ENCODE measurements at regions not wholly inside any gene's neighbourhood (a gene's known extent, or its start where the extent isn't known, plus 50 kb on each side); places are given as distances from the start of the nearest gene placed in this dataset.

DNA sequence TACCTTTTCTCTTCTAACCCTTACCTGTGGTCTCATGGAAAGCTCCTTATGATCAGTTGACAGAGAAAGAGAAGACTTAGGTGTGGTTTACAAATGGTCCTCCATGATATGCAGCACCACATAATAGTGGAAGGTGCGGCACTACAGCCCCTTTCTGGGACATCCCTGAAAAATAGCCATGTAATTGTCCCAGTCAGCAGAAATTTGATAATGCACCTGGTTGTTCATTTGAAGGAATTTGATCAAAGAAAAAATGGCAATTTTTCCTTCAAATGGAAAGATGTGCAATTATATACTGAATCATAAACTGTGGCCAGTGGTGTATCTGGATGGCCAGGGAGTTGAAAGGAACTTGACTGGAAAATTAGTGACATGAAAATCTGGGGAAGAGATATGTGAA is 293.6 kb upstream of the PCDH20 start:
- TF ChIP-seq, protein P1, sequence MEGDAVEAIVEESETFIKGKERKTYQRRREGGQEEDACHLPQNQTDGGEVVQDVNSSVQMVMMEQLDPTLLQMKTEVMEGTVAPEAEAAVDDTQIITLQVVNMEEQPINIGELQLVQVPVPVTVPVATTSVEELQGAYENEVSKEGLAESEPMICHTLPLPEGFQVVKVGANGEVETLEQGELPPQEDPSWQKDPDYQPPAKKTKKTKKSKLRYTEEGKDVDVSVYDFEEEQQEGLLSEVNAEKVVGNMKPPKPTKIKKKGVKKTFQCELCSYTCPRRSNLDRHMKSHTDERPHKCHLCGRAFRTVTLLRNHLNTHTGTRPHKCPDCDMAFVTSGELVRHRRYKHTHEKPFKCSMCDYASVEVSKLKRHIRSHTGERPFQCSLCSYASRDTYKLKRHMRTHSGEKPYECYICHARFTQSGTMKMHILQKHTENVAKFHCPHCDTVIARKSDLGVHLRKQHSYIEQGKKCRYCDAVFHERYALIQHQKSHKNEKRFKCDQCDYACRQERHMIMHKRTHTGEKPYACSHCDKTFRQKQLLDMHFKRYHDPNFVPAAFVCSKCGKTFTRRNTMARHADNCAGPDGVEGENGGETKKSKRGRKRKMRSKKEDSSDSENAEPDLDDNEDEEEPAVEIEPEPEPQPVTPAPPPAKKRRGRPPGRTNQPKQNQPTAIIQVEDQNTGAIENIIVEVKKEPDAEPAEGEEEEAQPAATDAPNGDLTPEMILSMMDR (IDR thresholded peaks at IDR 0.05; ENCODE audit: low read depth, low read length, missing input control) = no peak
- TF ChIP-seq SP1 (IDR thresholded peaks at IDR 0.05) = no peak
- TF ChIP-seq NR2F2 (IDR thresholded peaks at IDR 0.05) = no peak
- no peak for TF ChIP-seq GABPA (IDR thresholded peaks at IDR 0.05 in 1 of 2, conservative IDR thresholded peaks at IDR 0.05 in 1 of 2)
- TF ChIP-seq, protein P2, sequence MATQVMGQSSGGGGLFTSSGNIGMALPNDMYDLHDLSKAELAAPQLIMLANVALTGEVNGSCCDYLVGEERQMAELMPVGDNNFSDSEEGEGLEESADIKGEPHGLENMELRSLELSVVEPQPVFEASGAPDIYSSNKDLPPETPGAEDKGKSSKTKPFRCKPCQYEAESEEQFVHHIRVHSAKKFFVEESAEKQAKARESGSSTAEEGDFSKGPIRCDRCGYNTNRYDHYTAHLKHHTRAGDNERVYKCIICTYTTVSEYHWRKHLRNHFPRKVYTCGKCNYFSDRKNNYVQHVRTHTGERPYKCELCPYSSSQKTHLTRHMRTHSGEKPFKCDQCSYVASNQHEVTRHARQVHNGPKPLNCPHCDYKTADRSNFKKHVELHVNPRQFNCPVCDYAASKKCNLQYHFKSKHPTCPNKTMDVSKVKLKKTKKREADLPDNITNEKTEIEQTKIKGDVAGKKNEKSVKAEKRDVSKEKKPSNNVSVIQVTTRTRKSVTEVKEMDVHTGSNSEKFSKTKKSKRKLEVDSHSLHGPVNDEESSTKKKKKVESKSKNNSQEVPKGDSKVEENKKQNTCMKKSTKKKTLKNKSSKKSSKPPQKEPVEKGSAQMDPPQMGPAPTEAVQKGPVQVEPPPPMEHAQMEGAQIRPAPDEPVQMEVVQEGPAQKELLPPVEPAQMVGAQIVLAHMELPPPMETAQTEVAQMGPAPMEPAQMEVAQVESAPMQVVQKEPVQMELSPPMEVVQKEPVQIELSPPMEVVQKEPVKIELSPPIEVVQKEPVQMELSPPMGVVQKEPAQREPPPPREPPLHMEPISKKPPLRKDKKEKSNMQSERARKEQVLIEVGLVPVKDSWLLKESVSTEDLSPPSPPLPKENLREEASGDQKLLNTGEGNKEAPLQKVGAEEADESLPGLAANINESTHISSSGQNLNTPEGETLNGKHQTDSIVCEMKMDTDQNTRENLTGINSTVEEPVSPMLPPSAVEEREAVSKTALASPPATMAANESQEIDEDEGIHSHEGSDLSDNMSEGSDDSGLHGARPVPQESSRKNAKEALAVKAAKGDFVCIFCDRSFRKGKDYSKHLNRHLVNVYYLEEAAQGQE (IDR thresholded peaks at IDR 0.05) = no peak
- no peak for TF ChIP-seq FOXA1 (IDR thresholded peaks at IDR 0.05)
- TF ChIP-seq TAF1 (conservative IDR thresholded peaks at IDR 0.05) = no peak
- TF ChIP-seq, protein P3, sequence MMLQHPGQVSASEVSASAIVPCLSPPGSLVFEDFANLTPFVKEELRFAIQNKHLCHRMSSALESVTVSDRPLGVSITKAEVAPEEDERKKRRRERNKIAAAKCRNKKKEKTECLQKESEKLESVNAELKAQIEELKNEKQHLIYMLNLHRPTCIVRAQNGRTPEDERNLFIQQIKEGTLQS (IDR thresholded peaks at IDR 0.05) = no peak
- TF ChIP-seq JUND (IDR thresholded peaks at IDR 0.05) = no peak
- no peak for TF ChIP-seq RXRA (IDR thresholded peaks at IDR 0.05)
- no peak for TF ChIP-seq EGR1 (IDR thresholded peaks at IDR 0.05; ENCODE audit: low read depth in 2 of 2)
- TF ChIP-seq, protein P4, sequence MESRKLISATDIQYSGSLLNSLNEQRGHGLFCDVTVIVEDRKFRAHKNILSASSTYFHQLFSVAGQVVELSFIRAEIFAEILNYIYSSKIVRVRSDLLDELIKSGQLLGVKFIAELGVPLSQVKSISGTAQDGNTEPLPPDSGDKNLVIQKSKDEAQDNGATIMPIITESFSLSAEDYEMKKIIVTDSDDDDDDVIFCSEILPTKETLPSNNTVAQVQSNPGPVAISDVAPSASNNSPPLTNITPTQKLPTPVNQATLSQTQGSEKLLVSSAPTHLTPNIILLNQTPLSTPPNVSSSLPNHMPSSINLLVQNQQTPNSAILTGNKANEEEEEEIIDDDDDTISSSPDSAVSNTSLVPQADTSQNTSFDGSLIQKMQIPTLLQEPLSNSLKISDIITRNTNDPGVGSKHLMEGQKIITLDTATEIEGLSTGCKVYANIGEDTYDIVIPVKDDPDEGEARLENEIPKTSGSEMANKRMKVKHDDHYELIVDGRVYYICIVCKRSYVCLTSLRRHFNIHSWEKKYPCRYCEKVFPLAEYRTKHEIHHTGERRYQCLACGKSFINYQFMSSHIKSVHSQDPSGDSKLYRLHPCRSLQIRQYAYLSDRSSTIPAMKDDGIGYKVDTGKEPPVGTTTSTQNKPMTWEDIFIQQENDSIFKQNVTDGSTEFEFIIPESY (IDR thresholded peaks at IDR 0.05) = no peak

Data from liver (tissue), 3 donors.